ENCODE measurements at regions not wholly inside any gene's neighbourhood (a gene's known extent, or its start where the extent isn't known, plus 50 kb on each side); places are given as distances from the start of the nearest gene placed in this dataset.
"Not testable (repeated sequence)": the region's sequence is repeated elsewhere in the genome, so short reads cannot be mapped to it uniquely, and the experiment has no call there.

DNA sequence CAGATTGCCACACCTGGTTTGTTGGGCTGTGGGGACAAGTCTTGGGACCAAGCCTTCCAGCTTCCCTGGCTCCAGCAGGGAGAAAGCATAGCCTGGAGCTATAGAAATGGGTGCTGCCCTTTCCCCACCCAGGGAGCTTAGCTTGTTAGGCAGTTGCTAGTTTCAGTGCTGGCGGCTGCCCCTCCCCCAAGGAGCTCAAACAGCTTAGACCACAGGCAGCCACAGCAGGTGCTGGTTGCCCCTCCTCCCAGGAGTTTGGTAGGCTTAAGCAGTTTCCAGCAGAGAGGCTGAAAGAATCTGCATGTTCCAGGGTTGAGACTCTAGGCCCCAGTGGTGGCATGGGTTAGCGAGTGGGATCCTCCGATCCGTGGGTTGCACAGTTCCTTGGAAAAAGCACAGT lies 889.7 kb downstream of the IGSF11 start:
- TF ChIP-seq L3MBTL2 (conservative IDR thresholded peaks at IDR 0.05) (no peak), CTBP1 (IDR thresholded peaks at IDR 0.05; ENCODE audit: borderline replicate concordance) (no peak), FOXK2 (IDR thresholded peaks at IDR 0.05) (no peak), FOXA1 (IDR thresholded peaks at IDR 0.05) (no peak), ZNF384 (IDR thresholded peaks at IDR 0.05) (no peak), SP1 (IDR thresholded peaks at IDR 0.05) (no peak), ARNT (IDR thresholded peaks at IDR 0.05) (no peak), HDGF (IDR thresholded peaks at IDR 0.05; ENCODE audit: borderline replicate concordance) (no peak), LEF1 (IDR thresholded peaks at IDR 0.05; ENCODE audit: borderline replicate concordance) (no peak), ELF4 (IDR thresholded peaks at IDR 0.05) (no peak), FOXM1 (IDR thresholded peaks at IDR 0.05; ENCODE audit: borderline replicate concordance) (no peak), NFRKB (IDR thresholded peaks at IDR 0.05) (no peak), TARDBP (IDR thresholded peaks at IDR 0.05) (no peak), SUZ12 (IDR thresholded peaks at IDR 0.05) (no peak), BHLHE40 (IDR thresholded peaks at IDR 0.05; ENCODE audit: borderline replicate concordance) (no peak)
- TF ChIP-seq, protein P1, sequence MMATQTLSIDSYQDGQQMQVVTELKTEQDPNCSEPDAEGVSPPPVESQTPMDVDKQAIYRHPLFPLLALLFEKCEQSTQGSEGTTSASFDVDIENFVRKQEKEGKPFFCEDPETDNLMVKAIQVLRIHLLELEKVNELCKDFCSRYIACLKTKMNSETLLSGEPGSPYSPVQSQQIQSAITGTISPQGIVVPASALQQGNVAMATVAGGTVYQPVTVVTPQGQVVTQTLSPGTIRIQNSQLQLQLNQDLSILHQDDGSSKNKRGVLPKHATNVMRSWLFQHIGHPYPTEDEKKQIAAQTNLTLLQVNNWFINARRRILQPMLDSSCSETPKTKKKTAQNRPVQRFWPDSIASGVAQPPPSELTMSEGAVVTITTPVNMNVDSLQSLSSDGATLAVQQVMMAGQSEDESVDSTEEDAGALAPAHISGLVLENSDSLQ (IDR thresholded peaks at IDR 0.05): no peak
- ChIA-PET POLR2A (no interaction called here), CTCF (no interaction called here)
- no peak for DNase-seq (ENCODE audit: extremely low spot score)

DNA sequence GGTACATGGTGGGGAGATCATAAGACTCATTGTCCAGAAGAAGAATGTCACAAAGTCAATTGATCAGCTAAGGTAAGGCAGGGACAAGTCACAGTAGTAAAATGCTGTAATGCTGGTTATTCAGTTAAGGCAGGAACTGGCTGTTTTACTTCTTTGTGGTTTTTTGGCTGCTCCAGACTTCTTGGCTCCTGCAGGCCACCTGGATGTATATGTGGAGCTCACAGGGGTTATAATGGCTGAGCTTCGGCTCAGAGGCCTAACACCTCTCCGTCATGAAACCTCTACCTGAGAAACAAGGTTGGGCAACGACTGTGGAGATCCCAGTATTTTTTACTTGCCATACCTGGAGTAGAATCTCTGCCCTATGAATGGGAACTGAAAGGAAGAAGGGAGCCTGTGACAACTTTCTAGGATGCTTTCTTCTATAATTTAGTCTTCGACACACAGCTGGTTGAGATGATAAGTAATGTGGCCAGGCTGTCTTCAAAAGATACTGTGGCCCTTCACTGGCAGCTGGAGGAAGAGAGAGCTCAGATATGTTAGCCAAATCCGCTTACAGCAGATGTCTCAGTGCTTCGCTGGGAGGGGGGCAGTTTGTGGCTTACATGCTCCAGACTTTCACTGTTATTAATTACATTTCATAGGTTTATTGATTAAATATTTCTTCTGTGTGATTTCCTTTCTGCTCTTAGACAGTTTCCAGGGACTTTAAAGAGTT lies 887.8 kb downstream of the IGSF11 start:
- CTCF ChIA-PET: no interaction called here
- POLR2A ChIA-PET: no interaction called here
- TF ChIP-seq ZNF384 (IDR thresholded peaks at IDR 0.05): no peak
- no peak for TF ChIP-seq NFRKB (IDR thresholded peaks at IDR 0.05)
- TF ChIP-seq L3MBTL2 (conservative IDR thresholded peaks at IDR 0.05): no peak
- no peak for TF ChIP-seq HDGF (IDR thresholded peaks at IDR 0.05; ENCODE audit: borderline replicate concordance)
- TF ChIP-seq, protein P1 (IDR thresholded peaks at IDR 0.05): no peak
- no peak for TF ChIP-seq FOXK2 (IDR thresholded peaks at IDR 0.05)
- TF ChIP-seq LEF1 (IDR thresholded peaks at IDR 0.05; ENCODE audit: borderline replicate concordance): no peak
- no peak for TF ChIP-seq ARNT (IDR thresholded peaks at IDR 0.05)
- no peak for TF ChIP-seq FOXM1 (IDR thresholded peaks at IDR 0.05; ENCODE audit: borderline replicate concordance)
- TF ChIP-seq BHLHE40 (IDR thresholded peaks at IDR 0.05; ENCODE audit: borderline replicate concordance): no peak
- no peak for TF ChIP-seq TARDBP (IDR thresholded peaks at IDR 0.05)
- no peak for TF ChIP-seq ELF4 (IDR thresholded peaks at IDR 0.05)
- no peak for TF ChIP-seq SUZ12 (IDR thresholded peaks at IDR 0.05)
- no peak for TF ChIP-seq FOXA1 (IDR thresholded peaks at IDR 0.05)
- no peak for TF ChIP-seq CTBP1 (IDR thresholded peaks at IDR 0.05; ENCODE audit: borderline replicate concordance)
- TF ChIP-seq SP1 (IDR thresholded peaks at IDR 0.05): no peak
- no peak for DNase-seq (ENCODE audit: extremely low spot score)

DNA sequence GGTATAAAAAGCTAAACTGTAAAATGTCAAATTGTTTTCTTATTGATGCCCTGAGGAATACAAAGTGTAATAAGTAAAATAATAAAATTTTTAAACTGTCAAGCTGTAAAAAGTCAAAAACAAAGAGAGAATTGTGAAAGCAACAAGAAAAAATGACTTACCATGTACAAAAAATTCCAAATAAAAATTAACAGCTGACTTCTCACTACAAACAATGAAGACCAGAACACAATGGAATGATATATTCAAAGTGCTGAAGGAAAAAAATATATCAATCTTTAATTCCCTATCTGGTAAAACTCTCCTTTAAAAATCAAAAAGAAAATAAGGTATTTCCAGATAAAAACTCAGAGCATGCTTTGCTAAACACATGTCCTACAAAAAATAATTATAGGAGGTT lies 883.5 kb downstream of the IGSF11 start:
- TF ChIP-seq HDGF (IDR thresholded peaks at IDR 0.05; ENCODE audit: borderline replicate concordance) (no peak), SP1 (IDR thresholded peaks at IDR 0.05) (no peak), FOXA1 (IDR thresholded peaks at IDR 0.05) (no peak), FOXM1 (IDR thresholded peaks at IDR 0.05; ENCODE audit: borderline replicate concordance) (no peak), ZNF384 (IDR thresholded peaks at IDR 0.05) (no peak), ELF4 (IDR thresholded peaks at IDR 0.05) (no peak), SUZ12 (IDR thresholded peaks at IDR 0.05) (no peak), ARNT (IDR thresholded peaks at IDR 0.05) (no peak), L3MBTL2 (conservative IDR thresholded peaks at IDR 0.05) (no peak), CTBP1 (IDR thresholded peaks at IDR 0.05; ENCODE audit: borderline replicate concordance) (no peak), FOXK2 (IDR thresholded peaks at IDR 0.05) (no peak), BHLHE40 (IDR thresholded peaks at IDR 0.05; ENCODE audit: borderline replicate concordance) (no peak), LEF1 (IDR thresholded peaks at IDR 0.05; ENCODE audit: borderline replicate concordance) (no peak), NFRKB (IDR thresholded peaks at IDR 0.05) (no peak)
- TF ChIP-seq, protein P1 (IDR thresholded peaks at IDR 0.05): no peak
- POLR2A ChIA-PET: no interaction called here
- DNase-seq (ENCODE audit: extremely low spot score): no peak
- CTCF ChIA-PET: no interaction called here

DNA sequence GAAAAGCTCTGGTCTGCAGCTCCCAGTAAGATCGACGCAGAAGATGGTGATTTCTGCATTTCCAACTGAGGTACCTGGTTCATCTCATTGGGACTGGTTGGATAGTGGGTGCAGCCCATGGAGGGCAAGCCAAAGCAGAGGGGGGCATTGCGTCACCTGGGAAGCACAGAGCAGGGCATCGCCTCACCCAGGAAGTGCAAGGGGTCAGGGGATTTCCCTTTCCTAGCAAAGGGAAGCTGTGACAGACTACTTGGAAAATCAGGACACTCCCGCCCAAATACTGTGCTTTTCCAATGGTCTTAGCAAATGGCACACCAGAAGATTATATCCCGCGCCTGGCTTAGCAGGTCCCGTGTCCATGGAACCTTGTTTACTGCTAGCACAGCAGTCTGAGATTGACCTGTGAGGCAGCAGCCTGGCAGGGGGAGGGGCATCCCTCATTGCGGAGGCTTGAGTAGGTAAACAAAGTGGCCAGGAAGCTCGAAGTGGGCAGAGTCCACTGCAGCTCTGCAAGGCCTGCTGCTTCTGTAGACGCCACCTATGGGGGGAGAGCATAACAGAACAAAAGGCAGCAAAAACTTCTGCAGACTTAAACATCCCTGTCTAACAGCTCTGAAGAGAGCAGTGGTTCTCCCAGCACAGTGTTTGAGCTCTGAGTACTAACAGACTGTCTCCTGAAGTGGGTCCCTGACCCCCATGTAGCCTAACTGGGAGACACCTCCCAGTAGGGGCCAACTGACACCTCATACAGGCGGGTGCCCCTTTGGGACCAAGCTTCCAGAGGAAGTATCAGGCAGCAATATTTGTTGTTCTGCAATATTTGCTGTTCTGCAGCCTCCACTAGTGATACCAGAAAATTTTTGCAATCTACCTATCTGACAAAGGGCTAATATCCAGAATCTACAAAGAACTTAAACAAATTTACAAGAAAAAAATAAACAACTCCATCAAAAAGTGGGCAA lies 871.7 kb downstream of the IGSF11 start:
- POLR2A ChIA-PET; CTCF ChIA-PET; DNase-seq (ENCODE audit: extremely low spot score): not testable (repeated sequence)

DNA sequence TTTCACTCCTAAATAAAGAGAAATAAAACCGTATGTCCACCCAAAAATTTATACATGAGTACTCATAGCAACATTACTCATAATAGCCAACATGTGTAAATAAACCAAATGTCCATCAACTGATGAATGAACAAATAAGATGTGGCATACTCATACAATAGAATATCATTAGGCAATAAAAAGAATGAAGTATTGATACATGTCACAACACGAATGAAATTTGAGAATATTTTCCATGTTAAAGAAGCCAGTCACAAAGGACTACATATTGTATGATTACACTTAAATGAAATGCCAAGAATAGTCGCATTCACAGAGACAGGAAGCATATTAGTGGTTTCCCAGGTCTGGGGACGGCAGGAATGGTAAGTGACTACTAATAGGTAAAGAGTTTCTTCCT lies 869.2 kb downstream of the IGSF11 start:
- DNase-seq (ENCODE audit: extremely low spot score): no peak
- TF ChIP-seq FOXM1 (IDR thresholded peaks at IDR 0.05; ENCODE audit: borderline replicate concordance): no peak
- ChIA-PET POLR2A (no interaction called here), CTCF (no interaction called here)

DNA sequence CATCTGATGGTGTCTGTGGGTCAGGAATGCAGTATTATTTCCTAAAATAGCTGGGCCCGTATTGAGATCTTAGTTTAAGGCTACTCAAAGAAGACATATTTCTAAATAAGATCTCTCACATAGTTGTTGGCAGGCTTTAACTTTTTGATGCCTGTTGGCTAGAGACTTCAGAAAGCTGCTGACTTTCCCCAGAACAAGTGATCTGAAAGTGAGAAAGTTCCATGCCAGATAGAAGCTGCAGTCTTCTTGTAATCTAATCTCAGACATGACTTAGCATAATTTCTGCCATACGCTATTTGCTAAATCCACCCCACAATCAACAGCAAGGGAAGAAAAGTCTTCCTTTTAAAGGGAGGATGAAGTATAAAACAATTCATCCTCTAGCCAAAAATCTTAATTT lies 867.1 kb downstream of the IGSF11 start:
- ChIA-PET POLR2A (no interaction called here), CTCF (no interaction called here)
- TF ChIP-seq FOXA1 (IDR thresholded peaks at IDR 0.05): no peak
- TF ChIP-seq HDGF (IDR thresholded peaks at IDR 0.05; ENCODE audit: borderline replicate concordance): no peak
- TF ChIP-seq SUZ12 (IDR thresholded peaks at IDR 0.05): no peak
- TF ChIP-seq L3MBTL2 (conservative IDR thresholded peaks at IDR 0.05): no peak
- no peak for TF ChIP-seq ELF4 (IDR thresholded peaks at IDR 0.05)
- TF ChIP-seq TARDBP (IDR thresholded peaks at IDR 0.05): no peak
- TF ChIP-seq SP1 (IDR thresholded peaks at IDR 0.05): no peak
- DNase-seq (ENCODE audit: extremely low spot score): no peak
